A549 (cell line): ENCODE measurements at regions not wholly inside any gene's neighbourhood (a gene's known extent, or its start where the extent isn't known, plus 50 kb on each side); places are given as distances from the start of the nearest gene placed in this dataset.

ENCODE experiments used
- ATAC-seq, 2 experiments: fragments of 200-7000 bp in 1 of 2; fragments of >200 bp in 1 of 2; cut with Nextera tagmentation in 1 of 2; cut with Tn5 transposase in 1 of 2; 3 replicates each; pipeline versions ENCODE4 v1.8.0 to v1.9.1; 2018 to 2020; ENCODE audit warnings: mild to moderate bottlenecking in 1 of 2, moderate library complexity in 1 of 2
- CTCF ChIA-PET: fragments of 300-600 bp; sonication (Branson Sonifier 250); formaldehyde crosslinking; extraction: SDS; loops from one replicate; lab custom pipeline; 2021; ENCODE audit warnings: antibody characterized with exemption, inconsistent platforms; lab: Yijun Ruan, JAX
- POLR2A ChIA-PET: fragments of 350-600 bp; formaldehyde crosslinking; extraction: SDS; loops from one replicate; lab custom pipeline; 2021; ENCODE audit warnings: antibody characterized with exemption, inconsistent platforms; lab: Yijun Ruan, JAX
- DNase-seq, 2 experiments: peaks; one replicate each; pipeline versions ENCODE4 v3.0.0 to v3.0.0-alpha.2; 2011 to 2016; ENCODE audit warnings: low read depth in 1 of 2, low spot score in 1 of 2
- FAIRE-seq: peaks from 2 replicates; lab custom pipeline; 2011; peaks lifted over from hg19 to GRCh38; lab: Jason Lieb, UNC
- H3K27ac ChIP-seq, 2 experiments: fragments of >200 bp; sonication (Bioruptor Twin); formaldehyde crosslinking; 3 replicates each; pipeline ENCODE4 v1.5.1; 2016 to 2017
- H3K4me1 ChIP-seq: fragments of >200 bp; sonication (Bioruptor Twin); formaldehyde crosslinking; 3 replicates; pipeline ENCODE4 v1.6.1; 2016
- H3K4me2 ChIP-seq: fragments of >200 bp; sonication (Bioruptor Twin); formaldehyde crosslinking; 3 replicates; pipeline ENCODE4 v1.6.1; 2016
- H3K4me3 ChIP-seq: fragments of >200 bp; sonication (Bioruptor Twin); formaldehyde crosslinking; 3 replicates; pipeline ENCODE4 v1.5.1; 2016
- H3K9me3 ChIP-seq: fragments of >200 bp; sonication (Bioruptor Twin); formaldehyde crosslinking; 3 replicates; pipeline ENCODE4 v1.6.1; 2016
- CBX8 ChIP-seq: fragments of 200-600 bp; sonication (generic); IDR thresholded peaks from 2 replicates; pipeline ENCODE4 v1.6.1; 2016
- CHD2 ChIP-seq: fragments of 150-350 bp; IDR thresholded peaks from 2 replicates; pipeline ENCODE4 v1.6.1; 2014; ENCODE audit warnings: low read length; ENCODE audit not compliant: partially characterized antibody
- CHD4 ChIP-seq: fragments of 200-600 bp; sonication (generic); IDR thresholded peaks from 2 replicates; pipeline ENCODE4 v1.6.1; 2016; ENCODE audit warnings: antibody characterized with exemption, mild to moderate bottlenecking, borderline replicate concordance
- EHMT2 ChIP-seq: fragments of 200-600 bp; sonication (generic); IDR thresholded peaks from 2 replicates; pipeline ENCODE4 v1.6.1; 2016; ENCODE audit warnings: antibody characterized with exemption, low read depth, mild to moderate bottlenecking, moderate library complexity
- EP300 ChIP-seq, 2 experiments: fragments of >200 bp; sonication (Bioruptor Twin); formaldehyde crosslinking; IDR thresholded peaks; 2 replicates in 1 of 2; 3 replicates in 1 of 2; pipeline ENCODE4 v1.6.1; 2016 to 2017
- FOSL2 ChIP-seq, 2 experiments: fragments of 450-650 bp in 1 of 2; fragments of >200 bp in 1 of 2; sonication (Bioruptor Twin) in 1 of 2; formaldehyde crosslinking; IDR thresholded peaks; 2 replicates each; pipeline versions ENCODE4 v1.5.0 to v1.6.1; 2016 to 2020; ENCODE audit warnings: mild to moderate bottlenecking in 1 of 2, moderate library complexity in 1 of 2
- FOXS1 ChIP-seq: fragments of 250-450 bp; sonication (Bioruptor Pico); IDR thresholded peaks from 2 replicates; pipeline ENCODE4 v1.5.0; 2020; ENCODE audit warnings: mild to moderate bottlenecking, moderate library complexity
- GATA3 ChIP-seq: IDR thresholded peaks from 2 replicates; pipeline ENCODE4 v1.6.1; 2012; ENCODE audit warnings: borderline replicate concordance
- HEYL ChIP-seq: fragments of 250-450 bp; sonication (Bioruptor Pico); IDR thresholded peaks from 2 replicates; pipeline ENCODE4 v1.8.0; 2021; ENCODE audit warnings: mild to moderate bottlenecking, moderate library complexity
- HOXB13 ChIP-seq: fragments of 250-450 bp; sonication (Bioruptor Pico); IDR thresholded peaks from 2 replicates; pipeline ENCODE4 v1.5.0; 2020; ENCODE audit warnings: low read depth, mild to moderate bottlenecking, moderate library complexity
- KDM5A ChIP-seq: fragments of 200-600 bp; sonication (generic); IDR thresholded peaks from 2 replicates; pipeline ENCODE4 v1.6.1; 2016; ENCODE audit warnings: antibody characterized with exemption, mild to moderate bottlenecking
- MAFK ChIP-seq: fragments of 450-650 bp; IDR thresholded peaks from 2 replicates; pipeline ENCODE4 v1.6.1; 2014; ENCODE audit not compliant: partially characterized antibody
- MYC ChIP-seq: IDR thresholded peaks from 2 replicates; pipeline ENCODE4 v1.6.1; 2012; ENCODE audit warnings: mild to moderate bottlenecking, inconsistent platforms, low read length, improper control_type of control experiment, borderline replicate concordance
- NPAS2 ChIP-seq: fragments of 250-450 bp; sonication (Bioruptor Pico); IDR thresholded peaks from 2 replicates; pipeline ENCODE4 v1.8.0; 2022; ENCODE audit warnings: mild to moderate bottlenecking, moderate library complexity, borderline replicate concordance
- PHF8 ChIP-seq: fragments of 200-600 bp; sonication (generic); IDR thresholded peaks from 2 replicates; pipeline ENCODE4 v1.6.1; 2016; ENCODE audit warnings: low read depth, mild to moderate bottlenecking, antibody characterized with exemption, moderate library complexity, borderline replicate concordance
- POLR2AphosphoS2 ChIP-seq: conservative IDR thresholded peaks from 2 replicates; pipeline ENCODE4 v1.6.1; 2012; ENCODE audit warnings: low read length, improper control_type of control experiment, inconsistent platforms
- RARB ChIP-seq: fragments of 250-450 bp; sonication (Bioruptor Pico); IDR thresholded peaks from 2 replicates; pipeline ENCODE4 v1.8.0; 2021; ENCODE audit warnings: mild to moderate bottlenecking, moderate library complexity
- RCOR1 ChIP-seq: fragments of 150-350 bp; IDR thresholded peaks from 2 replicates; pipeline ENCODE4 v1.6.1; 2014; ENCODE audit warnings: antibody characterized with exemption, low read length, low read depth
- RNF2 ChIP-seq: fragments of 200-600 bp; sonication (generic); IDR thresholded peaks from 2 replicates; pipeline ENCODE4 v1.6.1; 2016; ENCODE audit warnings: low read depth, mild to moderate bottlenecking, antibody characterized with exemption, moderate library complexity, borderline replicate concordance
- TFCP2L1 ChIP-seq: fragments of 250-450 bp; sonication (Bioruptor Pico); IDR thresholded peaks from 2 replicates; pipeline ENCODE4 v1.5.0; 2021; ENCODE audit warnings: mild to moderate bottlenecking
- ZSCAN20 ChIP-seq: fragments of 250-450 bp; sonication (Bioruptor Pico); IDR thresholded peaks from 2 replicates; pipeline ENCODE4 v1.8.0; 2022; ENCODE audit warnings: mild to moderate bottlenecking, moderate library complexity
- WGBS: methylation state at CpG from one replicate; pipeline ENCODE4 v1.1.6; 2017; ENCODE audit errors: missing lambda C conversion rate; 5-methylcytosine and 5-hydroxymethylcytosine counted together
- TF ChIP-seq, protein P1 (sequence below): fragments of >200 bp; sonication (Bioruptor Twin); formaldehyde crosslinking; IDR thresholded peaks from 2 replicates; pipeline ENCODE4 v1.6.1; 2016
- TF ChIP-seq, protein P2 (sequence below): IDR thresholded peaks from 2 replicates; pipeline ENCODE4 v1.6.1; 2012
- TF ChIP-seq, protein P3 (sequence below): fragments of 250-450 bp; sonication (Bioruptor Pico); IDR thresholded peaks from 2 replicates; pipeline ENCODE4 v1.5.0; 2021; ENCODE audit warnings: mild to moderate bottlenecking, moderate library complexity, borderline replicate concordance

DNA sequence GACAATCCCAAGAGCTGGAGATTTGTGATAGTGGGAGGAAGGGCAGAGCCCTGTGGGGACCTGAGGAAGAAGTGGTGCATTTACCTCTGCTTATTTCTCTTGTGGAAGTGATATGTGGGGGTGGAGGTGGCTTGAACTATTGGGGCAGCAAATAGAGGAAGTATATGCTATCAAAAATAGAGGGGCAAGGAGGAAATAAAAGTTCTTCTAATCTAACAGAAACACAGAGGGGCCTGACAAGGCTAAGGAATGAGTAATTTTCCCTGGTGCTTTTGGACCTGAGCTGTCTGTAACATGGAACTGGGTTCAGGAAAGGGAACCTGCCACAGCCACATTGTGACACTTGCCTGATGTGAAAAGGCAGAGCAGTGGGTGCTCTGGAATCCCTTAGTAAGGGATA, 378.6 kb upstream of the KLF4 start:
- ATAC-seq (no peak), FAIRE-seq (no peak), DNase-seq (no peak)
- Histone ChIP-seq H3K4me2 (no peak overlapping the region), H3K9me3 (no peaks in the 10 kb centered on the region), H3K27ac (no peak overlapping the region), H3K4me1 (no peaks in the 10 kb centered on the region), H3K4me3 (no peak overlapping the region)
- CTCF ChIA-PET: interaction anchor here (1.8 kb wide), 1 partner anchor 12 kb away, joined by 4 read pairs; no protein-coding TSS in a partner anchor
- TF ChIP-seq, protein P1, sequence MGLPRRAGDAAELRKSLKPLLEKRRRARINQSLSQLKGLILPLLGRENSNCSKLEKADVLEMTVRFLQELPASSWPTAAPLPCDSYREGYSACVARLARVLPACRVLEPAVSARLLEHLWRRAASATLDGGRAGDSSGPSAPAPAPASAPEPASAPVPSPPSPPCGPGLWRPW: no peak
- TF ChIP-seq NPAS2 (CRISPR knock-in tag) (no peak), MAFK (no peak), GATA3 (no peak)
- POLR2A ChIA-PET: no interaction called here

DNA sequence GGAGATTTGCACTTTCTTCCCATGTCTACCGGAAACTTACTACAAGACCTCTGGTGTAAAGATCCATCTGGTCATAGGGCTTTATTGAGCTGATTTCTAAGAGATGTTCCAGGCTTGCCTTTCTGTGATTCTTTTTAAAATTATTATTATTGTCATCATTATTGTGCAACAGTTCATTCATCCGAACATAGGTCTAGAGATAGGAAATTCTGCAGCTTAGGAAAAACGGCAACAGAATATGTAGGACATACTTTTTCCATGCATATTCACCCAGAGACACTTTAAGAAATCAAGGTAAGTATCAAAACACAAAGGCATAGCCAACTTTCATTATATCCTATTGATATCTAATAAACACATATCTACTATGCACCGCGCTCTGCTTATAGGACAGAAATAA, 378.2 kb upstream of the KLF4 start:
- no peak for TF ChIP-seq NPAS2 (CRISPR knock-in tag)
- TF ChIP-seq EP300 (IDR thresholded peaks at IDR 0.05): no peak
- TF ChIP-seq FOSL2 (IDR thresholded peaks at IDR 0.05): no peak
- TF ChIP-seq FOSL2 (CRISPR knock-in tag; IDR thresholded peaks at IDR 0.05): no peak
- TF ChIP-seq, protein P1: no peak
- TF ChIP-seq TFCP2L1 (CRISPR knock-in tag): no peak
- TF ChIP-seq, protein P2, sequence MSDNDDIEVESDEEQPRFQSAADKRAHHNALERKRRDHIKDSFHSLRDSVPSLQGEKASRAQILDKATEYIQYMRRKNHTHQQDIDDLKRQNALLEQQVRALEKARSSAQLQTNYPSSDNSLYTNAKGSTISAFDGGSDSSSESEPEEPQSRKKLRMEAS: no peak
- TF ChIP-seq POLR2AphosphoS2: no peak
- no peak for TF ChIP-seq ZSCAN20 (CRISPR knock-in tag)
- no peak for TF ChIP-seq KDM5A
- no peak for TF ChIP-seq RNF2
- TF ChIP-seq, protein P3, sequence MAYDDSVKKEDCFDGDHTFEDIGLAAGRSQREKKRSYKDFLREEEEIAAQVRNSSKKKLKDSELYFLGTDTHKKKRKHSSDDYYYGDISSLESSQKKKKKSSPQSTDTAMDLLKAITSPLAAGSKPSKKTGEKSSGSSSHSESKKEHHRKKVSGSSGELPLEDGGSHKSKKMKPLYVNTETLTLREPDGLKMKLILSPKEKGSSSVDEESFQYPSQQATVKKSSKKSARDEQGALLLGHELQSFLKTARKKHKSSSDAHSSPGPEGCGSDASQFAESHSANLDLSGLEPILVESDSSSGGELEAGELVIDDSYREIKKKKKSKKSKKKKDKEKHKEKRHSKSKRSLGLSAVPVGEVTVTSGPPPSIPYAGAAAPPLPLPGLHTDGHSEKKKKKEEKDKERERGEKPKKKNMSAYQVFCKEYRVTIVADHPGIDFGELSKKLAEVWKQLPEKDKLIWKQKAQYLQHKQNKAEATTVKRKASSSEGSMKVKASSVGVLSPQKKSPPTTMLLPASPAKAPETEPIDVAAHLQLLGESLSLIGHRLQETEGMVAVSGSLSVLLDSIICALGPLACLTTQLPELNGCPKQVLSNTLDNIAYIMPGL (CRISPR knock-in tag): no peak
- TF ChIP-seq CHD2: no peak
- no peak for TF ChIP-seq CHD4
- TF ChIP-seq HEYL: no peak
- TF ChIP-seq EHMT2: no peak
- no peak for TF ChIP-seq RCOR1
- CTCF ChIA-PET: interaction anchor here (1.8 kb wide), 1 partner anchor 11 kb away, joined by 4 read pairs; no protein-coding TSS in a partner anchor
- no peak for DNase-seq

DNA sequence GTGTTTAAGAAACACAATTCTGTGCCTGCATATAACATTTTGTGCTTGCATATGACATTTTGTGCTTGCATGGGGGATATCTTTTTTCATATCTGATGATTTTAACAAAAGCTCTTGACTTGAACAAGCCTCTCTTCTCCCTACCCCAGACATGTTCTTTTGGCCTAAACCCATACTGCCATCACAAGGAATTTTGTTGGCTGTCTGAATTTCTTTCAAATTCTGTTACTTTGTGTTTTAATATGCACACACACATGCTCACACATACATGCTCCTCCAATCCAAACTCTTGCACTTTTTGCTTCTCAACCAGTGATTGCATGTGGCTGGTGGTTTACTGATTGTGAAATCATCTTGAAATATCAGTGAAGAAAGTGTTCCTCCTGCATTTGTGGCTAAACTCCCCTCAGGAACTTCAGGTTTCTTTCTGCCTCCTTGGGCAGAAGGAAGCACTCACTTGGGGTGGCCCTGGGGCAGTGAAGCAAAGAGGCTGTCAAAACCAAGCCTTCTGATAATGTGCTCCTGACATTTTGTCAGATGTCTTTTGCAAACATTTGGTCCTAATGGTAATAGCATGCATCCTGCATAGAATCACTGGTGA, 377.2 kb upstream of the KLF4 start:
- CTCF ChIA-PET: interaction anchor here (1.8 kb wide), 1 partner anchor 10 kb away, joined by 4 read pairs; no protein-coding TSS in a partner anchor
- no peak for TF ChIP-seq CBX8
- TF ChIP-seq MAFK: no peak
- no peak for TF ChIP-seq FOXS1 (CRISPR knock-in tag)
- no peak for TF ChIP-seq MYC
- TF ChIP-seq, protein P2: no peak
- TF ChIP-seq RARB (CRISPR knock-in tag): no peak
- TF ChIP-seq HEYL: no peak
- TF ChIP-seq CHD2: no peak
- no peak for TF ChIP-seq HOXB13 (CRISPR knock-in tag)
- no peak for TF ChIP-seq EHMT2
- TF ChIP-seq PHF8: no peak
- TF ChIP-seq, all 56 proteins: peak for 0
- Histone ChIP-seq H3K27ac (no peak overlapping the region), H3K4me2 (no peak overlapping the region), H3K4me3 (no peak overlapping the region), H3K9me3 (no peaks in the 10 kb centered on the region), H3K4me1 (no peaks in the 10 kb centered on the region)
- POLR2A ChIA-PET: no interaction called here
- DNase-seq (no peak), FAIRE-seq (no peak), ATAC-seq (no peak)

More for the DNA sequence above, 378.2 kb upstream of the KLF4 start:
- Histone ChIP-seq H3K4me2 (no peak overlapping the region), H3K9me3 (no peaks in the 10 kb centered on the region), H3K4me3 (no peak overlapping the region), H3K27ac (no peak overlapping the region), H3K4me1 (no peaks in the 10 kb centered on the region)
- POLR2A ChIA-PET: no interaction called here
- WGBS: 86% methylated on average over 5 of the region's 5 CpGs
- FAIRE-seq (no peak), ATAC-seq (no peak)
